CD4-positive, alpha-beta T cell (primary cell): ENCODE measurements at regions not wholly inside any gene's neighbourhood (a gene's known extent, or its start where the extent isn't known, plus 50 kb on each side); places are given as distances from the start of the nearest gene placed in this dataset.

Experiments
- ATAC-seq: fragments of 200-7000 bp; cut with Tn5 transposase; one replicate; pipeline ENCODE4 v1.10.0; 2022; ENCODE audit warnings: mild to moderate bottlenecking; ENCODE audit not compliant: poor library complexity
- CTCF ChIA-PET: fragments of 350-600 bp; sonication (Branson Sonifier 250); formaldehyde crosslinking; loops from one replicate; lab custom pipeline; 2021; ENCODE audit warnings: antibody characterized with exemption, inconsistent platforms; lab: Charles Lee
- POLR2A ChIA-PET: fragments of 350-600 bp; sonication (Branson Sonifier 250); formaldehyde crosslinking; loops from one replicate; lab custom pipeline; 2021; ENCODE audit warnings: antibody characterized with exemption, inconsistent platforms; lab: Charles Lee
- DNase-seq, 14 experiments: peaks; one replicate each; pipeline ENCODE4 v3.0.0-alpha.2; 2013 to 2020; ENCODE audit warnings: mixed read lengths in 2 of 14
- H3K27ac ChIP-seq, 2 donors: one replicate each; pipeline versions ENCODE4 v1.5.1 to v1.7.0; 2013; ENCODE audit warnings: low read length in 2 of 2, low read depth in 1 of 2, mild to moderate bottlenecking in 1 of 2
- H3K27me3 ChIP-seq, 2 experiments: 1 replicate in 1 of 2; 2 replicates in 1 of 2; pipeline versions ENCODE4 v1.6.1 to v1.7.0; 2013; ENCODE audit warnings: low read length in 2 of 2, control low read depth in 1 of 2, mild to moderate bottlenecking in 1 of 2, moderate library complexity in 1 of 2; ENCODE audit not compliant: insufficient read depth in 2 of 2, control insufficient read depth in 1 of 2
- H3K36me3 ChIP-seq: one replicate; pipeline ENCODE4 v1.6.1; 2013; ENCODE audit warnings: low read length, control low read depth; ENCODE audit not compliant: insufficient read depth
- H3K4me1 ChIP-seq: one replicate; pipeline ENCODE4 v1.6.1; 2013; ENCODE audit warnings: low read length, control low read depth; ENCODE audit not compliant: insufficient read depth
- H3K4me3 ChIP-seq: one replicate; pipeline ENCODE4 v1.5.1; 2013; ENCODE audit warnings: mild to moderate bottlenecking, low read length, moderate library complexity
- H3K9me3 ChIP-seq, 2 experiments: 1 replicate in 1 of 2; 2 replicates in 1 of 2; pipeline versions ENCODE4 v1.6.1 to v1.7.0; 2013; ENCODE audit warnings: low read length in 2 of 2, mild to moderate bottlenecking in 2 of 2, control low read depth in 1 of 2, moderate library complexity in 1 of 2; ENCODE audit not compliant: control insufficient read depth in 1 of 2, insufficient read depth in 1 of 2
- H3K27ac Mint-ChIP-seq: one replicate; pipeline ENCODE4 v1.8.0; 2020; ENCODE audit warnings: mixed read lengths
- H3K27me3 Mint-ChIP-seq: one replicate; pipeline ENCODE4 v1.8.0; 2021; ENCODE audit warnings: mixed read lengths
- H3K36me3 Mint-ChIP-seq: one replicate; pipeline ENCODE4 v1.8.0; 2021; ENCODE audit warnings: low read depth, mixed read lengths
- H3K4me1 Mint-ChIP-seq: one replicate; pipeline ENCODE4 v1.8.0; 2021; ENCODE audit warnings: low read depth, mixed read lengths
- H3K4me3 Mint-ChIP-seq: one replicate; pipeline ENCODE4 v1.8.0; 2020; ENCODE audit warnings: mild to moderate bottlenecking, mixed read lengths
- H3K9me3 Mint-ChIP-seq: one replicate; pipeline ENCODE4 v1.8.0; 2020; ENCODE audit warnings: mixed read lengths
- CTCF ChIP-seq: fragments of 200-600 bp; IDR thresholded peaks from one replicate; pipeline ENCODE4 v1.8.0; 2022; ENCODE audit warnings: antibody characterized with exemption, mild to moderate bottlenecking
- intact Hi-C, 2 experiments: fragments of 100-400 bp; cut with DNase I in 1 of 2; cut with micrococcal nuclease in 1 of 2; formaldehyde crosslinking; loops; one replicate each; pipeline versions ENCODE4 v1.15.1 to v1.9.0; 2023 to 2025; cut with DNase I, micrococcal nuclease

GRCh38 chr22:27416511-27417420, 384.8 kb downstream of the MN1 start:
- Mint-ChIP-seq H3K27me3 (peaks cover 40% of the 10 kb centered on the region), H3K9me3 (no peaks in the 10 kb centered on the region), H3K4me1 (no peaks in the 10 kb centered on the region), H3K36me3 (no peaks in the 10 kb centered on the region), H3K4me3 (no peak overlapping the region), H3K27ac (no peak overlapping the region)
- Histone ChIP-seq H3K36me3 (no peaks in the 10 kb centered on the region), H3K27me3 (peaks cover 0 to 11% of the 10 kb centered on the region in 2 experiments), H3K9me3 (peaks cover 0 to 19% of the 10 kb centered on the region in 2 experiments), H3K4me3 (no peak overlapping the region), H3K4me1 (no peaks in the 10 kb centered on the region), H3K27ac (no peak overlapping the region)
- CTCF ChIA-PET: no interaction called here
- ATAC-seq (no peak), DNase-seq (no peak)
- no peak for TF ChIP-seq CTCF
- POLR2A ChIA-PET: no interaction called here
- intact Hi-C loops: no loop called here

DNA sequence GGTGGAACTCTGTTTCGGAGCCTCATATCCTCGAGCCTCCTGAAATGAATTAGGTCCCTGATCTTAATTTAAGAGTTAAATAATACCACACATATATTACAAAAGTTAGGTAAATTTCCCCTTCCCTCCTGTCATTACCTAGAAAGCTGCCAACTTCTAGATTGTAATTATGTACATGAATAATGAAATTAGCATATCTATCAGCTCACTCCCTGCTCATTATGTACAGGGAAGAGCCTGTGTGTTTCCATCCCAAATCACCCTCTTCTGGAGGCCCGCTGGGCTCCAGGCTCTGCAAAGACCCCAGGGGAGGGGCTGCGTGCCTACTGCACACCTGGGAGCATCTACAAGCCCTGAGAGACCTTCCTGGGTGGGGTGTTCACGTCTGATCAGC, 384.1 kb downstream of the MN1 start:
- intact Hi-C loops: no loop called here
- H3K36me3 ChIP-seq: no peaks in the 10 kb centered on the region
- Mint-ChIP-seq H3K36me3 (no peaks in the 10 kb centered on the region), H3K4me3 (no peak overlapping the region), H3K27ac (no peak overlapping the region), H3K9me3 (no peaks in the 10 kb centered on the region), H3K4me1 (no peaks in the 10 kb centered on the region), H3K27me3 (peaks cover 39% of the 10 kb centered on the region)
- ATAC-seq: no peak
- CTCF ChIA-PET: no interaction called here
- H3K4me3 ChIP-seq: no peak overlapping the region
- H3K9me3 ChIP-seq: peaks cover 0 to 19% of the 10 kb centered on the region in 2 experiments
- DNase-seq: no peak
- peaks cover 0 to 11% of the 10 kb centered on the region in 2 experiments for H3K27me3 ChIP-seq
- no peaks in the 10 kb centered on the region for H3K4me1 ChIP-seq
- POLR2A ChIA-PET: no interaction called here
- H3K27ac ChIP-seq: no peak overlapping the region
- TF ChIP-seq CTCF: no peak

DNA sequence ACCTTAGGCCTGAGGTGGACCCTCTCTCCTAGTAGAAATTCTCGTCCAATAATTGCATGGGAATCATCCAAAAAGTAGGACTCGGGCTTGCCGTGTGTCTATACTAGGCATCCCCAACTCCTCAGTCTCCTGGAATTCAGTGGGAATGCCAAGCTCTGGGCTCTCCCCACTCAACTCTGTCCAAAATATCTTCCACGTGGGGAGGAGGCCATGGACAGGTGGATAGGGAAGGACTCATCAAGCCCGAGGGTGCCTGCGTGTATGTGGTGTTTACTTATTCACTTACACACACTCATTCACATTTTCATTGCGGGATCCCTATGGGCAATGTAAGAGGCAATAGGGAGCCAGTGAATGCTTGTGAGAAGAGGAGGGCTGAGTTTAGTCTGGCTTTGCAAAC, 383.3 kb downstream of the MN1 start:
- POLR2A ChIA-PET: no interaction called here
- H3K27me3 Mint-ChIP-seq: peaks cover 45% of the 10 kb centered on the region

More for the DNA sequence above, 383.3 kb downstream of the MN1 start:
- Histone ChIP-seq H3K4me1 (no peaks in the 10 kb centered on the region), H3K27me3 (peaks cover 0 to 11% of the 10 kb centered on the region in 2 experiments), H3K4me3 (no peak overlapping the region), H3K9me3 (peaks cover 0 to 19% of the 10 kb centered on the region in 2 experiments), H3K36me3 (no peaks in the 10 kb centered on the region), H3K27ac (no peak overlapping the region)
- ATAC-seq (no peak), DNase-seq (no peak)
- Mint-ChIP-seq H3K9me3 (no peaks in the 10 kb centered on the region), H3K27ac (no peak overlapping the region), H3K4me3 (no peak overlapping the region), H3K36me3 (no peaks in the 10 kb centered on the region), H3K4me1 (no peaks in the 10 kb centered on the region)
- CTCF ChIA-PET: no interaction called here
- intact Hi-C loops: no loop called here
- no peak for TF ChIP-seq CTCF
